AG09319 (cell line): ENCODE measurements at regions not wholly inside any gene's neighbourhood (a gene's known extent, or its start where the extent isn't known, plus 50 kb on each side); places are given as distances from the start of the nearest gene placed in this dataset.

ENCODE experiments used
- DNase-seq: peaks from one replicate; pipeline ENCODE4 v3.0.0-alpha.2; 2010; ENCODE audit warnings: low read depth; ENCODE audit errors: extremely low read depth
- TF ChIP-seq, protein P1 (sequence below): IDR thresholded peaks from 2 replicates; pipeline ENCODE4 v1.5.1; 2011; ENCODE audit warnings: low read depth, mild to moderate bottlenecking, inconsistent platforms, low read length, moderate library complexity

DNA sequence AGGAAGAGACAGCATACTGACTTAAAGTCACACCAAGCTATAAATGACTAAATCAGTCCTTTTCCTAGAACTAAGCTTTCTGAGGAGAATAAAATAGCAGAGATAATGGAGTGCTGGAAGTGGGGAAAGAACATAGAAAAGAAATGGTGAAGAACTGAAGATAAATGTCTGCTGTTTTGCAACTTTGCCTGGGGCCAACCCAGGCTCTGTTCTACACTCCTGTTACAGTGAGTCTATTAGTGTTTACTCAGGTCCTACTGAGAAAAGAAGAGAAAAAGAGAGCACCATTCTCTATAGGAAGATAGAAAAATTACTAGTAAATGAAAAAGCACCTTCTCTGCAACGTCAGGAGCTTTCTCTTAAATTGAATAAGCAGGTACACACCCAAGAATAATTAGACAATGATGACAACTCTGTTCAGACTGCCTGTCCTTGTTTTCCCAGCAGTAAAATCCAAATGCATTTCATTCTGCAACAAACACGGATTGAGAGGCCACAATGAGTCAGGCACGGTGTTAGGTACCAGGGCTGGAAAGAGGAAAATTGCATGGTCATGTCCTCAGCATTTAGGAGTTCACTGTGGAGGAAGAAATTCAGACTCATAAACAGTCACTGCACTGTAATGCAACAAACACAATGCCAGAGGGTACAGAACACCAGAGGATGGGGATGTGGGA, 139.4 kb upstream of the CAMK1G start:
- no peak for DNase-seq
- TF ChIP-seq, protein P1, sequence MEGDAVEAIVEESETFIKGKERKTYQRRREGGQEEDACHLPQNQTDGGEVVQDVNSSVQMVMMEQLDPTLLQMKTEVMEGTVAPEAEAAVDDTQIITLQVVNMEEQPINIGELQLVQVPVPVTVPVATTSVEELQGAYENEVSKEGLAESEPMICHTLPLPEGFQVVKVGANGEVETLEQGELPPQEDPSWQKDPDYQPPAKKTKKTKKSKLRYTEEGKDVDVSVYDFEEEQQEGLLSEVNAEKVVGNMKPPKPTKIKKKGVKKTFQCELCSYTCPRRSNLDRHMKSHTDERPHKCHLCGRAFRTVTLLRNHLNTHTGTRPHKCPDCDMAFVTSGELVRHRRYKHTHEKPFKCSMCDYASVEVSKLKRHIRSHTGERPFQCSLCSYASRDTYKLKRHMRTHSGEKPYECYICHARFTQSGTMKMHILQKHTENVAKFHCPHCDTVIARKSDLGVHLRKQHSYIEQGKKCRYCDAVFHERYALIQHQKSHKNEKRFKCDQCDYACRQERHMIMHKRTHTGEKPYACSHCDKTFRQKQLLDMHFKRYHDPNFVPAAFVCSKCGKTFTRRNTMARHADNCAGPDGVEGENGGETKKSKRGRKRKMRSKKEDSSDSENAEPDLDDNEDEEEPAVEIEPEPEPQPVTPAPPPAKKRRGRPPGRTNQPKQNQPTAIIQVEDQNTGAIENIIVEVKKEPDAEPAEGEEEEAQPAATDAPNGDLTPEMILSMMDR, result no peak

DNA sequence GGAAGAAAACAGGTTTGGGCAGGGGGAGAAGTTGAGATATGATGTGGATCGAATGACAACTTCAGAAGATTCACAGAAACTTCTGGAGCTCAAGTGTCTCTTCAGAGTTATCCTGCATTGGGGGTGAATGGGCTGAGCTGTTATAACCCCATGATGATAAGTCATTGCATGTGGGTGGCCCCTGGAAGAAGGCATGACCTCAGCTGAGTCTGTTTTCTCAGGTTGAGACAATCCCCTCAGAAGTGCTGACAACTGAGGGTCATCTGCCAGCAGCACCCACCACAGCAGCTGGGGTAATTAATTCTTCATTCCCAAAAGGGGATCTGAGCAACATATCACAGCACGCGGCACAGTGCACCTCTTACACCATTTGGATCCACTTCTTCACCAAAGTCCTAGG, 138.6 kb upstream of the CAMK1G start:
- DNase-seq, result no peak
- TF ChIP-seq, protein P1, result no peak

- TF ChIP-seq, protein P1, result no peak
- no peak for DNase-seq
Observed at GRCh38 chr1:209445576-209445975, 137.9 kb upstream of the CAMK1G start.

- no peak for DNase-seq
Observed at GRCh38 chr1:209446356-209446755, 137.2 kb upstream of the CAMK1G start.

DNA sequence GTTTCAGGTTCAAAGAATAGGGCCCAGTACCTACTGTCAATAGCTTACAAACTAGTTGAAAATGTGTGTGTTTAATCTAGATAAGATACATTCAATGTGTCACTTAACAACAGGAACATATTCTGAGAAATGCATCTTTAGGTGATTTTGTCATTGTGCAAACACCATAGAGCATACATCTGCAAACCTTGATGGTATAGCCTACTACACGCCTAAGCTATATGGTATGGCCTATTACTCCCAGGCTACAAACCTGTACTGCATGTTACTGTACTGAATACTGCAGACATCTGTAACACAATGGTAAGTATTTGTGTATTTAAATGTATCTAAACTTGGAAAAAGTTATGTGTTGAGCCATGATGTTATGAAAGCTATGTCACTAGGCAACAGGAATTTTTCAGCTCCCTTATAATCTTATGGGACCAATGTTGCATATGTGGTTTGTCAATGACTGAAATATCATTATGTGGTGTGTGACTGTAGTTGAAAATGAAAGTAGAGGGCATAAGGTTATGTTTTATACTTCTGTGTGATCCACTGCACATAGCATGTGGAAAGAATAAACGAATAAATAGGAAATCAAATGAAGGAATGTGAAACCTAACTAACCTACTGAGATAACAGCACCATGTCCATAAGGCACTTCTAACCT, 129.0 kb upstream of the CAMK1G start:
- DNase-seq, result no peak
- TF ChIP-seq, protein P1, result no peak

More at GRCh38 chr1:209446356-209446755, 137.2 kb upstream of the CAMK1G start:
- TF ChIP-seq, protein P1, result no peak

GRCh38 chr1:209455145-209455544, 128.4 kb upstream of the CAMK1G start:
- DNase-seq, result no peak
- TF ChIP-seq, protein P1, result no peak

DNA sequence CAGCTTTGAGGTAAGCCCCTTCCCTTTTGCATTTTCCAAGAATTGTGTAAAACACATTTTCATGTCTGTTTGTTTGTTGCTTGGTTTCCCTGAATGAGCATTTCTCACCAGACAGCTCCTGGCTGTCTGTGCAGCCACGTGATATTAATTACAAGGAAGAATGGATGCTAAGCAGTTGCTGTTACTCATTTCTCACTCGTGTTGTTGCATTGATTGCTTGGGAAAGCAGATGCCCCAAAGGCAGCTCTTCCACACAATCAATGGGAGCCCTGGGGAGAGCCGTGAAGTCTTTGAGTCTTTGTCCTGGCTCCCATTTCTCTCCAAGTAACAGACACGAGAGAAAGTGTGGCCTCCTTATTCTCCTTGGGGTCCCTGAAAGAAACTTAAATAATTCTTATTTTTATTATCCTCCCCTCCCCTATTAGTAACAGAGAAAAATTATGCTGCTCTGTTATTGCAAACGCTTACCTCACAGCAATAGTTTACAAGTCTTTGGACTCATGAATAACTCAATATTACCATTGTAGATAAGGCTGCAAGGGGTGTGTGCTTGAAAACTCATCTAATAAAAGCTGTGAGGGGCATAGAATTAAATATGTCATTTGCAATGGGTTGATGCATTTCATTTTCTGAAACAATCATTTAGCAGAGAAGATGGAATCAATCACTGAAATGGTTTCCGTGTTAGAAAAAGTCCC, 127.7 kb upstream of the CAMK1G start:
- TF ChIP-seq, protein P1, result no peak
- no peak for DNase-seq
